GM23338 (cell line): ENCODE measurements at regions not wholly inside any gene's neighbourhood (a gene's known extent, or its start where the extent isn't known, plus 50 kb on each side); places are given as distances from the start of the nearest gene placed in this dataset.

Source experiments
- ATAC-seq: fragments of 200-7000 bp; cut with Tn5 transposase; 3 replicates; pipeline ENCODE4 v1.9.1; 2020
- DNase-seq: peaks from one replicate; pipeline ENCODE4 v3.0.0-alpha.2; 2015; ENCODE audit warnings: low spot score
- H2AFZ ChIP-seq: fragments of 200-600 bp; sonication (generic); 2 replicates; pipeline ENCODE4 v1.8.0; 2016; ENCODE audit warnings: antibody characterized with exemption, mild to moderate bottlenecking, moderate library complexity
- H3F3A ChIP-seq: fragments of 200-600 bp; sonication (generic); replicated peaks from 2 replicates; pipeline ENCODE4 v1.8.0; 2017; ENCODE audit warnings: antibody characterized with exemption, mixed run types, low read depth
- H3K27ac ChIP-seq: fragments of 200-600 bp; sonication (generic); 2 replicates; pipeline ENCODE4 v1.6.1; 2016; ENCODE audit warnings: low read depth
- H3K27me3 ChIP-seq: fragments of 200-600 bp; sonication (generic); 2 replicates; pipeline ENCODE4 v1.8.0; 2016; ENCODE audit warnings: mild to moderate bottlenecking, mixed run types, moderate library complexity; ENCODE audit not compliant: insufficient read depth
- H3K36me3 ChIP-seq: fragments of 200-600 bp; sonication (generic); 2 replicates; pipeline ENCODE4 v1.8.0; 2016; ENCODE audit warnings: mild to moderate bottlenecking; ENCODE audit not compliant: insufficient read depth
- H3K4me1 ChIP-seq: fragments of 200-600 bp; sonication (generic); 2 replicates; pipeline ENCODE4 v1.8.0; 2016; ENCODE audit warnings: mild to moderate bottlenecking, moderate library complexity; ENCODE audit not compliant: insufficient read depth
- H3K4me2 ChIP-seq: fragments of 200-600 bp; sonication (generic); 2 replicates; pipeline ENCODE4 v1.7.1; 2017; ENCODE audit warnings: mixed run types
- H3K4me3 ChIP-seq: fragments of 200-600 bp; sonication (generic); 2 replicates; pipeline ENCODE4 v1.6.1; 2016; ENCODE audit warnings: mixed run types
- H3K79me2 ChIP-seq: fragments of 200-600 bp; sonication (generic); replicated peaks from 2 replicates; pipeline ENCODE4 v1.8.0; 2017; ENCODE audit warnings: mild to moderate bottlenecking; ENCODE audit not compliant: insufficient read depth
- H3K9me2 ChIP-seq: fragments of 200-600 bp; sonication (generic); 2 replicates; pipeline ENCODE4 v1.8.0; 2017; ENCODE audit not compliant: insufficient read depth
- H4K20me1 ChIP-seq: fragments of 200-600 bp; sonication (generic); replicated peaks from 2 replicates; pipeline ENCODE4 v1.8.0; 2017; ENCODE audit warnings: mild to moderate bottlenecking; ENCODE audit not compliant: insufficient read depth
- H3K27ac Mint-ChIP-seq: 2 replicates; pipeline ENCODE4 v1.8.0; 2020; ENCODE audit warnings: inconsistent platforms, mild to moderate bottlenecking, moderate library complexity, mixed read lengths
- H3K27me3 Mint-ChIP-seq: 3 replicates; pipeline ENCODE4 v1.8.0; 2022; ENCODE audit warnings: low read depth, mild to moderate bottlenecking, moderate library complexity, mixed read lengths, inconsistent platforms; ENCODE audit not compliant: insufficient read depth, poor library complexity
- H3K36me3 Mint-ChIP-seq: 3 replicates; pipeline ENCODE4 v1.8.0; 2021; ENCODE audit warnings: low read depth, mild to moderate bottlenecking, inconsistent platforms, moderate library complexity, mixed read lengths
- H3K4me1 Mint-ChIP-seq: 3 replicates; pipeline ENCODE4 v1.8.0; 2020; ENCODE audit warnings: mild to moderate bottlenecking, inconsistent platforms, mixed read lengths
- H3K4me3 Mint-ChIP-seq: 3 replicates; pipeline ENCODE4 v1.8.0; 2021; ENCODE audit warnings: moderate library complexity, mild to moderate bottlenecking, inconsistent platforms, mixed read lengths
- H3K9me3 Mint-ChIP-seq: 3 replicates; pipeline ENCODE4 v1.8.0; 2020; ENCODE audit warnings: moderate library complexity, mild to moderate bottlenecking, inconsistent platforms, mixed read lengths
- CTCF ChIP-seq, 2 experiments: fragments of 200-600 bp in 1 of 2; sonication (generic) in 1 of 2; conservative IDR thresholded peaks; 2 replicates each; pipeline versions ENCODE4 v1.5.1 to v1.6.1; 2016 to 2017; ENCODE audit warnings: antibody characterized with exemption in 2 of 2, low read depth in 2 of 2, mild to moderate bottlenecking in 2 of 2, moderate library complexity in 1 of 2
- ETS1 ChIP-seq: IDR thresholded peaks from 2 replicates; pipeline ENCODE4 v1.6.1; 2016; ENCODE audit warnings: antibody characterized with exemption
- EZH2 ChIP-seq: fragments of 200-600 bp; sonication (generic); IDR thresholded peaks from one replicate; pipeline ENCODE4 v1.8.0; 2017; ENCODE audit warnings: antibody characterized with exemption, mild to moderate bottlenecking, low read depth; ENCODE audit not compliant: unreplicated experiment
- NANOG ChIP-seq: IDR thresholded peaks from 2 replicates; pipeline ENCODE4 v1.6.1; 2016; ENCODE audit warnings: antibody characterized with exemption, borderline replicate concordance
- REST ChIP-seq: IDR thresholded peaks from one replicate; pipeline ENCODE4 v1.6.1; 2018; ENCODE audit warnings: antibody characterized with exemption; ENCODE audit not compliant: unreplicated experiment
- ZNF114 ChIP-seq: fragments of 250-450 bp; sonication (Bioruptor Pico); IDR thresholded peaks from 2 replicates; pipeline ENCODE4 v1.5.0; 2020; ENCODE audit warnings: mild to moderate bottlenecking, moderate library complexity
- ZNF462 ChIP-seq: fragments of 250-450 bp; sonication (Bioruptor Pico); IDR thresholded peaks from 2 replicates; pipeline ENCODE4 v1.5.0; 2020; ENCODE audit warnings: mild to moderate bottlenecking, moderate library complexity

GRCh38 chr6:67888886-67889681 is 746.0 kb upstream of the ADGRB3 start (continued):
- no peak for TF ChIP-seq ZNF462 (CRISPR knock-in tag)

- Histone ChIP-seq H3K4me3 (no peak overlapping the region), H2AFZ (no peak overlapping the region), H3K27ac (no peak overlapping the region), H3F3A (no peaks in the 10 kb centered on the region), H4K20me1 (no peaks in the 10 kb centered on the region), H3K79me2 (no peaks in the 10 kb centered on the region), H3K27me3 (no peaks in the 10 kb centered on the region), H3K4me2 (no peak overlapping the region), H3K4me1 (peaks cover 9% of the 10 kb centered on the region; the same call in 1 of the 2 replicates), H3K36me3 (no peaks in the 10 kb centered on the region), H3K9me2 (peaks cover 17% of the 10 kb centered on the region; the same call in 1 of the 2 replicates)
- no peak for DNase-seq
- peaks cover 12% of the 10 kb centered on the region; the same call in 2 of the 3 replicates for H3K9me3 Mint-ChIP-seq
- H3K4me1 Mint-ChIP-seq: peaks cover 12% of the 10 kb centered on the region
- peaks cover 8% of the 10 kb centered on the region; the same call in 1 of the 3 replicates for H3K36me3 Mint-ChIP-seq
- TF ChIP-seq NANOG (no peak), EZH2 (no peak), ETS1 (no peak), CTCF (conservative IDR thresholded peaks at IDR 0.05; ENCODE audit: low read depth in 2 of 2) (no peak), ZNF114 (no peak), REST (no peak)
- H3K27ac Mint-ChIP-seq: no peak overlapping the region
- no peak overlapping the region for H3K4me3 Mint-ChIP-seq
- H3K27me3 Mint-ChIP-seq: peaks cover 4% of the 10 kb centered on the region
- no peak for ATAC-seq
Observed at GRCh38 chr6:67888546-67888885, 746.6 kb upstream of the ADGRB3 start.
